22Rv1 (cell line): ENCODE measurements at regions not wholly inside any gene's neighbourhood (a gene's known extent, or its start where the extent isn't known, plus 50 kb on each side); places are given as distances from the start of the nearest gene placed in this dataset.

Experiments
- H3K27ac ChIP-seq: fragments of 450-650 bp; 2 replicates; pipeline ENCODE4 v1.5.1; 2017
- CTCF ChIP-seq: fragments of 450-650 bp; IDR thresholded peaks from 2 replicates; pipeline ENCODE4 v1.5.1; 2017; ENCODE audit warnings: mild to moderate bottlenecking
- ZFX ChIP-seq: fragments of 450-650 bp; IDR thresholded peaks from 2 replicates; pipeline ENCODE4 v1.6.1; 2017; ENCODE audit warnings: antibody characterized with exemption, borderline replicate concordance

GRCh38 chr17:72452286-72453173, 331.7 kb downstream of the SOX9 start:
- H3K27ac ChIP-seq: no peak overlapping the region
- no peak for TF ChIP-seq ZFX
- TF ChIP-seq CTCF: no peak

DNA sequence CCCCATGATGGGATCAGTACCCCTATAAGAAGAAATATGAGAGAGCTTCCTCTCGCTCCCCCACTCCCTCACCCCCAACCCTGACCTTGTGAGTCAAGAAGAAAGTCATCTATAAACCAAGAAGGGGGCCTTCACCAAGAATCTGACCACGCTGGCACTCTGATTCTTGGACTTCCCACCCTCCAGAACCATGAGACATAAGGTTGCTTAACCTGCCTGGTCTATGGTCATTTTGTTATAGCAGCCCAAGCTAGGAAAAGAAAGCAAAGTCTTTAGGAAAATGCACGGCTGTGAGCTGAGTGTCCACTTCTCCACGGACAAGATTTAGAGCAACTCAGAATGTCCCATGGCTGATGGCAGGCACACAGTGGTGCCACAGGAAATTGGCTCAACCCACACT, 333.5 kb downstream of the SOX9 start:
- TF ChIP-seq CTCF: no peak
- TF ChIP-seq ZFX: no peak
- H3K27ac ChIP-seq: no peak overlapping the region

DNA sequence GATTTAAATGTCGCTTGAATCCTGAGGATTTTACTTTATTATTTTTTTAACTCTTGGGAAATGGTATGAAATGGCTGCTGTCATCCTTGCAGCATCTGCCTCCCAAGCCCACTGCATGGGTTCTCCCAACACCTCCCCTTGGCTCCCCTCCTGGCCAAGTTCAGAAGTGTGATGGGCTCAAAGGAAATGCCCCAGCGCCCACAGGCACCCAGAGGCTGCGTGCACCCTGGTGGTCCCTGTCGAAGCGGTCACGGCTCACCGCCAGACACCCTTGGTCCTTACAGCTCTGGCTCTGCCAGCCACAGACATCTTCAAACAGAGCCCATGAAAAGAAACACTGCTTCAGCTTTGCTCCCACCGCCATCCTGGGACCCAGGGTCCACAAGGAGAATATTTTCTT, 334.7 kb downstream of the SOX9 start:
- H3K27ac ChIP-seq: no peak overlapping the region
- TF ChIP-seq CTCF (no peak), ZFX (no peak)

DNA sequence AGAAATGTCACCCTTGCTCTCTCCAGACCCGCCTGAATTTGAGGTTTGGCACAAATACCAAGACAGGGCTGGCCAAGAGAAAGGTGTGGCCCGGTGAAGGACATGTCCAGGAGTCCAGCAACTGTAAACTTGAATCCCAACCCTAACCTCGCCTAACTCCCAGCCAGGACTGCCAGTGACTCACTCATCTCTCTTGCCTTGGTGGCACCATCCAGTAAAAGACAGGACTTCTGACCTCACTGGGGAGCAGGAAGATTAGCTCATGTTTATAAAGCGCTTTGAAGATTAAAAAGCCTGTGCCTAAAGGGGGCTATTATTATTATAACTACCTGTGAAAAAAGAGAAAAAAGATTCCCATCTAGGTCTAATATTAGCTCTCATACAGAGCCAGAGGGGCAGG, 335.3 kb downstream of the SOX9 start:
- no peak for TF ChIP-seq ZFX
- no peak for TF ChIP-seq CTCF
- no peak overlapping the region for H3K27ac ChIP-seq

- TF ChIP-seq CTCF: no peak
- H3K27ac ChIP-seq: no peak overlapping the region
These were observed 336.9 kb downstream of the SOX9 start for GRCh38 chr17:72457712-72458111.

GRCh38 chr17:72458301-72458700, 337.5 kb downstream of the SOX9 start:
- TF ChIP-seq ZFX (no peak), CTCF (no peak)
- no peak overlapping the region for H3K27ac ChIP-seq

DNA sequence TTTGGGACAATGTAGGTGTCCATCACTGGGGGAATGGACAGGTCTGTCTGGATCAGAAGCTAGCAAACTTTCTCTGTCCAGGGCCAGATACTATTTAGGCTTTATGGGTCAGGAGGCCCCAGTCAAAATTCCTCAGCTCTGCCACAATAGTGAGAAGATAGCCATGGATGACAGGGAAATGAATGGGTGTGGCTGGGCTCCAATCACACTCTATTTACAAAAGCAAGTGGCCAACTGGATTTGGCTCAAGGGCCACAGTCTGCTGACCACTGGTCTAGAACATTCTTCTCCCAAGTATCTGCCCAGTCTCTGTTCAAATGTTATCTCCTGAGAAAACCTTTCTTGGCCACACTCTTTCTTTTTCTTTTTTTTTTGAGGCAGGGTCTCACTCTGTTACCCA, 339.9 kb downstream of the SOX9 start:
- no peak overlapping the region for H3K27ac ChIP-seq
- no peak for TF ChIP-seq ZFX

DNA sequence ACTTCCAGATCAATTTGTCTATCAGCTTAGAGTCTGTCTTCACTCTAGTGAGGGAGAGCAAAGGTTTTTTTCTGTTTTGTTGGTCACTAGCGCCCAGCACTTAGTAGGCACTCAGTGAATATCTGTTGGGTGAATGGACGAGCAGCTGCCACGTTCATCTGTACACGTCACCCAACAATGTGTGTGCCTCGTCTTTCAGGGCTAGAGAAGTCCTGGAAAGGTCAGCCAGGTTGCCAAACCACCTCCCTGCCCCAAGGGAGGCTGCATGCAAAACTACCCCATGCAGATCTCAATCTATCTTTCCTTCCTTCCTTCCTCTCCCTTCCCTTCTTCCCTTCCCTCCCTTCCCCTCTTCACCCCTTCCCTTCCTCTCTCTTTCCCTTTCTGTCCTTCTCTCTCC, 340.9 kb downstream of the SOX9 start:
- no peak overlapping the region for H3K27ac ChIP-seq
- TF ChIP-seq ZFX (no peak), CTCF (no peak)
